Pons (tissue), 1 donor: ENCODE measurements at regions not wholly inside any gene's neighbourhood (a gene's known extent, or its start where the extent isn't known, plus 50 kb on each side); places are given as distances from the start of the nearest gene placed in this dataset.
"Not testable (repeated sequence)": the region's sequence is repeated elsewhere in the genome, so short reads cannot be mapped to it uniquely, and the experiment has no call there.

Experiments used
- DNase-seq: peaks from one replicate; pipeline ENCODE4 v3.0.0-alpha.2; 2016; ENCODE audit warnings: low spot score

GRCh38 chr2:138066139-138066806 is 102.0 kb downstream of the HNMT start:
- DNase-seq: no peak

GRCh38 chr2:138066841-138067240 is 102.6 kb downstream of the HNMT start:
- no peak for DNase-seq

- DNase-seq: not testable (repeated sequence)
These were observed 104.4 kb downstream of the HNMT start for GRCh38 chr2:138068669-138069068.

GRCh38 chr2:138071042-138071719 is 106.9 kb downstream of the HNMT start:
- DNase-seq: not testable (repeated sequence)

- peak; percentile 52 for DNase-seq
These were observed 107.7 kb downstream of the HNMT start for GRCh38 chr2:138071720-138072719.

GRCh38 chr2:138078153-138078552 is 113.9 kb downstream of the HNMT start:
- DNase-seq: peak; percentile 57

GRCh38 chr2:138079976-138080375 is 115.7 kb downstream of the HNMT start:
- DNase-seq: no peak

- DNase-seq: no peak
These were observed 117.2 kb downstream of the HNMT start for GRCh38 chr2:138081225-138082073.

- no peak for DNase-seq
These were observed 119.9 kb downstream of the HNMT start for GRCh38 chr2:138084206-138084605.

- not testable (repeated sequence) for DNase-seq
These were observed 121.2 kb downstream of the HNMT start for GRCh38 chr2:138085441-138085840.

- no peak for DNase-seq
These were observed 122.3 kb downstream of the HNMT start for GRCh38 chr2:138086576-138086975.

- DNase-seq: no peak
These were observed 123.7 kb downstream of the HNMT start for GRCh38 chr2:138087751-138088593.

GRCh38 chr2:138090330-138090729 is 126.1 kb downstream of the HNMT start:
- peak; percentile 68 for DNase-seq

- no peak for DNase-seq
These were observed 129.2 kb downstream of the HNMT start for GRCh38 chr2:138093455-138093854.

- DNase-seq: no peak
These were observed 129.8 kb downstream of the HNMT start for GRCh38 chr2:138094031-138094430.

GRCh38 chr2:138095336-138095735 is 131.1 kb downstream of the HNMT start:
- DNase-seq: no peak

- DNase-seq: not testable (repeated sequence)
These were observed 135.0 kb downstream of the HNMT start for GRCh38 chr2:138099288-138099687.

- no peak for DNase-seq
These were observed 137.4 kb downstream of the HNMT start for GRCh38 chr2:138101718-138102117.

GRCh38 chr2:138102664-138103063 is 138.4 kb downstream of the HNMT start:
- no peak for DNase-seq

- DNase-seq: no peak
These were observed 138.9 kb downstream of the HNMT start for GRCh38 chr2:138103156-138103555.

GRCh38 chr2:138104071-138104470 is 139.8 kb downstream of the HNMT start:
- no peak for DNase-seq
